GM12874 (cell line): ENCODE measurements at regions not wholly inside any gene's neighbourhood (a gene's known extent, or its start where the extent isn't known, plus 50 kb on each side); places are given as distances from the start of the nearest gene placed in this dataset.

Source experiments
- CTCF ChIP-seq: IDR thresholded peaks from 2 replicates; pipeline ENCODE4 v1.5.1; 2011; ENCODE audit warnings: low read depth, mild to moderate bottlenecking, control low read depth, low read length, moderate library complexity; ENCODE audit not compliant: insufficient read depth

GRCh38 chr6:4485735-4486134 lies 290.5 kb upstream of the CDYL start:
- TF ChIP-seq CTCF = no peak

- TF ChIP-seq CTCF = no peak
Measured at GRCh38 chr6:4482461-4482860, 293.7 kb upstream of the CDYL start.

GRCh38 chr6:4480788-4481735 lies 295.1 kb upstream of the CDYL start:
- no peak for TF ChIP-seq CTCF

GRCh38 chr6:4478098-4478497 lies 298.1 kb upstream of the CDYL start:
- TF ChIP-seq CTCF = no peak

- no peak for TF ChIP-seq CTCF
Measured at GRCh38 chr6:4474810-4475209, 301.4 kb upstream of the CDYL start.

- no peak for TF ChIP-seq CTCF
Measured at GRCh38 chr6:4472969-4473642, 303.1 kb upstream of the CDYL start.

GRCh38 chr6:4472222-4472621 lies 304.0 kb upstream of the CDYL start:
- TF ChIP-seq CTCF = no peak
